ENCODE measurements at regions not wholly inside any gene's neighbourhood (a gene's known extent, or its start where the extent isn't known, plus 50 kb on each side); places are given as distances from the start of the nearest gene placed in this dataset.

- Histone ChIP-seq H3K27ac (ENCODE audit: low read depth in 1 of 2, low read length in 2 of 2) (no peak overlapping the region), H3K9me3 (ENCODE audit: control insufficient read depth in 1 of 2, insufficient read depth in 1 of 2, low read length in 2 of 2) (no peaks in the 10 kb centered on the region), H3K36me3 (ENCODE audit: insufficient read depth, low read length) (no peaks in the 10 kb centered on the region), H3K4me3 (ENCODE audit: low read length) (no peak overlapping the region), H3K4me1 (ENCODE audit: insufficient read depth, low read length) (no peaks in the 10 kb centered on the region), H3K27me3 (ENCODE audit: control insufficient read depth in 1 of 2, insufficient read depth in 2 of 2, low read length in 2 of 2) (no peaks in the 10 kb centered on the region)
- ChIA-PET CTCF (no interaction called here), POLR2A (no interaction called here)
- intact Hi-C loops (cut with DNase I, micrococcal nuclease), result no loop called here
- no peaks in the 10 kb centered on the region for H3K9me3 Mint-ChIP-seq
- ATAC-seq (ENCODE audit: poor library complexity) (no peak), DNase-seq (no peak)
- TF ChIP-seq CTCF (IDR thresholded peaks at IDR 0.05), result no peak
- H3K4me3 Mint-ChIP-seq, result no peak overlapping the region
- no peaks in the 10 kb centered on the region for H3K27me3 Mint-ChIP-seq
- no peaks in the 10 kb centered on the region for H3K36me3 Mint-ChIP-seq (ENCODE audit: low read depth)
- H3K4me1 Mint-ChIP-seq (ENCODE audit: low read depth), result no peaks in the 10 kb centered on the region
- no peak overlapping the region for H3K27ac Mint-ChIP-seq
Measured at GRCh38 chr1:87553511-87553910, 224.8 kb downstream of the LMO4 start.

- Mint-ChIP-seq H3K36me3 (ENCODE audit: low read depth) (no peaks in the 10 kb centered on the region), H3K4me1 (ENCODE audit: low read depth) (no peaks in the 10 kb centered on the region)
- CTCF ChIA-PET, result no interaction called here
Measured at GRCh38 chr1:87555366-87555765, 226.7 kb downstream of the LMO4 start.

GRCh38 chr1:87556326-87556725, 227.6 kb downstream of the LMO4 start:
- no peak for ATAC-seq (ENCODE audit: poor library complexity)
- Histone ChIP-seq H3K27me3 (ENCODE audit: control insufficient read depth in 1 of 2, insufficient read depth in 2 of 2, low read length in 2 of 2) (no peaks in the 10 kb centered on the region), H3K4me3 (ENCODE audit: low read length) (no peak overlapping the region), H3K9me3 (ENCODE audit: control insufficient read depth in 1 of 2, insufficient read depth in 1 of 2, low read length in 2 of 2) (no peaks in the 10 kb centered on the region), H3K27ac (ENCODE audit: low read depth in 1 of 2, low read length in 2 of 2) (no peak overlapping the region), H3K4me1 (ENCODE audit: insufficient read depth, low read length) (no peaks in the 10 kb centered on the region), H3K36me3 (ENCODE audit: insufficient read depth, low read length) (no peaks in the 10 kb centered on the region)
- Mint-ChIP-seq H3K36me3 (ENCODE audit: low read depth) (no peaks in the 10 kb centered on the region), H3K4me3 (no peak overlapping the region), H3K4me1 (ENCODE audit: low read depth) (no peaks in the 10 kb centered on the region), H3K27me3 (no peaks in the 10 kb centered on the region), H3K9me3 (no peaks in the 10 kb centered on the region), H3K27ac (no peak overlapping the region)
- CTCF ChIA-PET, result no interaction called here
- no peak for DNase-seq
- TF ChIP-seq CTCF (IDR thresholded peaks at IDR 0.05), result no peak
- intact Hi-C loops (cut with DNase I, micrococcal nuclease), result no loop called here
- POLR2A ChIA-PET, result no interaction called here

More at GRCh38 chr1:87555366-87555765, 226.7 kb downstream of the LMO4 start:
- DNase-seq (no peak), ATAC-seq (ENCODE audit: poor library complexity) (no peak)
- Histone ChIP-seq H3K27ac (ENCODE audit: low read depth in 1 of 2, low read length in 2 of 2) (no peak overlapping the region), H3K27me3 (ENCODE audit: control insufficient read depth in 1 of 2, insufficient read depth in 2 of 2, low read length in 2 of 2) (no peaks in the 10 kb centered on the region), H3K9me3 (ENCODE audit: control insufficient read depth in 1 of 2, insufficient read depth in 1 of 2, low read length in 2 of 2) (no peaks in the 10 kb centered on the region), H3K4me3 (ENCODE audit: low read length) (no peak overlapping the region), H3K4me1 (ENCODE audit: insufficient read depth, low read length) (no peaks in the 10 kb centered on the region), H3K36me3 (ENCODE audit: insufficient read depth, low read length) (no peaks in the 10 kb centered on the region)
- H3K27ac Mint-ChIP-seq, result no peak overlapping the region
- intact Hi-C loops (cut with DNase I, micrococcal nuclease), result no loop called here
- POLR2A ChIA-PET, result no interaction called here
- no peaks in the 10 kb centered on the region for H3K9me3 Mint-ChIP-seq
- no peak for TF ChIP-seq CTCF (IDR thresholded peaks at IDR 0.05)
- no peak overlapping the region for H3K4me3 Mint-ChIP-seq
- no peaks in the 10 kb centered on the region for H3K27me3 Mint-ChIP-seq

Measured in CD4-positive, alpha-beta T cell (primary cell).